Activated naive CD4-positive, alpha-beta T cell treated with anti-CD3 and anti-CD28 coated beads, Interleukin-2, amount 10 ng/mL, durations not matched to agents 7 days and 5 days (primary cell): ENCODE measurements at regions not wholly inside any gene's neighbourhood (a gene's known extent, or its start where the extent isn't known, plus 50 kb on each side); places are given as distances from the start of the nearest gene placed in this dataset.
"Not testable (repeated sequence)": the region's sequence is repeated elsewhere in the genome, so short reads cannot be mapped to it uniquely, and the experiment has no call there.

Source experiments
- CTCF ChIA-PET: fragments of 350-600 bp; sonication (Branson Sonifier 250); formaldehyde crosslinking; loops from one replicate; lab custom pipeline; 2021; ENCODE audit warnings: antibody characterized with exemption; lab: Charles Lee
- DNase-seq: peaks from one replicate; pipeline ENCODE4 v3.0.0-alpha.2; 2020
- H3K27ac Mint-ChIP-seq: one replicate; pipeline ENCODE4 v1.8.0; 2021; ENCODE audit warnings: mild to moderate bottlenecking, moderate library complexity, mixed read lengths
- H3K27me3 Mint-ChIP-seq: one replicate; pipeline ENCODE4 v1.8.0; 2021; ENCODE audit warnings: mild to moderate bottlenecking, mixed read lengths
- H3K36me3 Mint-ChIP-seq: one replicate; pipeline ENCODE4 v1.8.0; 2021; ENCODE audit warnings: mixed read lengths
- H3K4me1 Mint-ChIP-seq: one replicate; pipeline ENCODE4 v1.8.0; 2021; ENCODE audit warnings: mixed read lengths
- H3K4me3 Mint-ChIP-seq: one replicate; pipeline ENCODE4 v1.8.0; 2021; ENCODE audit warnings: mild to moderate bottlenecking, moderate library complexity, mixed read lengths
- H3K9me3 Mint-ChIP-seq: one replicate; pipeline ENCODE4 v1.8.0; 2021; ENCODE audit warnings: mixed read lengths

DNA sequence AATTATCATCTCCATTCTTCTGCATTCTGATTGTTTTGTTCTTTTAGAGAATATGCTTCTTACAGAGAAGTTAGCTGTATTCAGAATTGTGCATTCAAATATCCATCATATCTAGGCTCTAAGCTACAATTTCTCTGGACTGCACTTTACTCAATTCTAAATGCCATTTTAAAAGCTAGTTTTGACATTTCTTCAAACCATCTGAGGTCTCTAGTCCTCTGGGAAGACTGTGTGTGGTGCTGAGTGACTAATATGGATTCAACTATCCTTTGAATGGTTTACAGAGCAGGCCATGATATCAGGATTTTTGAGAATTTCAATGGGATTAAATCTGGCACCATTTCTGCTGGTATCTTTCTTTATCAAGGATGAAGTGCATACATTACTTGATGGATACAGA is 285.7 kb downstream of the BTBD3 start:
- no peak overlapping the region for H3K27ac Mint-ChIP-seq
- no peak for DNase-seq
- H3K9me3 Mint-ChIP-seq: peaks cover 8% of the 10 kb centered on the region
- H3K27me3 Mint-ChIP-seq: no peaks in the 10 kb centered on the region
- no peaks in the 10 kb centered on the region for H3K4me1 Mint-ChIP-seq
- H3K36me3 Mint-ChIP-seq: no peaks in the 10 kb centered on the region
- CTCF ChIA-PET: no interaction called here
- H3K4me3 Mint-ChIP-seq: no peak overlapping the region

GRCh38 chr20:12203981-12204380 is 286.3 kb downstream of the BTBD3 start:
- H3K4me3 Mint-ChIP-seq: no peak overlapping the region
- CTCF ChIA-PET: no interaction called here
- H3K27me3 Mint-ChIP-seq: no peaks in the 10 kb centered on the region
- no peak overlapping the region for H3K27ac Mint-ChIP-seq
- H3K9me3 Mint-ChIP-seq: peaks cover 8% of the 10 kb centered on the region
- no peaks in the 10 kb centered on the region for H3K4me1 Mint-ChIP-seq
- no peaks in the 10 kb centered on the region for H3K36me3 Mint-ChIP-seq
- no peak for DNase-seq

DNA sequence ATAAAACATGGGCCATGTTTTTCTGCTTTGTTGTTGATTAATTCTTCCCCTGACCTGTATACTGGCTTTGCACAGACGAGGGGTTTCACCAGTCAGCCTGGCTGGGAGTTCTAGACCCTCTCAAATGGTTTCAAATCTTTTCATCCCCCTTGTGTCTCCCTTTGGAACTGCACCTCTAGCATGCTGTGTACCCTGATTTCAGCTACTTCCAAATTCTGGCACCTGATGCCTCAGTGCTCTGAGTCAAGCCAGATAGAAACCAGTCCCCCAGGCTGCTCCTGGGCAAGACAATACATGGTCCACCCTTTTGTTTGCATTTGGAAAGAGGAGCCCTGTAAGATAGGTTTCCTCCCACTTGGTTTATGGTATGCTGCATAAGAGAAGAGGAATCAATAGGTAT is 290.2 kb downstream of the BTBD3 start:
- H3K27me3 Mint-ChIP-seq: no peaks in the 10 kb centered on the region
- H3K4me1 Mint-ChIP-seq: no peaks in the 10 kb centered on the region
- peaks cover 4% of the 10 kb centered on the region for H3K9me3 Mint-ChIP-seq
- H3K4me3 Mint-ChIP-seq: no peak overlapping the region
- H3K27ac Mint-ChIP-seq: no peak overlapping the region
- no peak for DNase-seq
- H3K36me3 Mint-ChIP-seq: no peaks in the 10 kb centered on the region
- CTCF ChIA-PET: no interaction called here

DNA sequence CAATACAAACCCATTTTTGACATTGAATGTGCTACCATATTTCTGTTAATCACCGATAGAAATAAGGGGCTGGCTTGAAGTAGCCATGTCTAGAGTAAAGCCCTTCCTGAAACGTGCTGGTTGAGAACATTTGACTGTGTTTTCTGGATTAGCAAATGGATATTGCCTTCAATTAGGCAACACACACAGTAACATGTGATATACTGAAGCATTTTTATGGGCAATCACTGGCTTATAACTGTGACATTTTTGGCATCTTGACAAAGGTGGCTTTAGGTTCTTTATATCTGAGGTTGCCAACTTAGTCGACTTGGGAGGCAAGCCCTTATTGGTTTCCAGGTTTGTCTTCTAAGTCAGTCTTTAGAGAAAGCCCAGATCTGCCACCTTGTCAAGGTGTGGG is 292.9 kb downstream of the BTBD3 start:
- Mint-ChIP-seq H3K27ac (no peak overlapping the region), H3K9me3 (peaks cover 4% of the 10 kb centered on the region), H3K36me3 (no peaks in the 10 kb centered on the region), H3K27me3 (no peaks in the 10 kb centered on the region), H3K4me3 (no peak overlapping the region), H3K4me1 (no peaks in the 10 kb centered on the region)
- DNase-seq: no peak
- CTCF ChIA-PET: no interaction called here

DNA sequence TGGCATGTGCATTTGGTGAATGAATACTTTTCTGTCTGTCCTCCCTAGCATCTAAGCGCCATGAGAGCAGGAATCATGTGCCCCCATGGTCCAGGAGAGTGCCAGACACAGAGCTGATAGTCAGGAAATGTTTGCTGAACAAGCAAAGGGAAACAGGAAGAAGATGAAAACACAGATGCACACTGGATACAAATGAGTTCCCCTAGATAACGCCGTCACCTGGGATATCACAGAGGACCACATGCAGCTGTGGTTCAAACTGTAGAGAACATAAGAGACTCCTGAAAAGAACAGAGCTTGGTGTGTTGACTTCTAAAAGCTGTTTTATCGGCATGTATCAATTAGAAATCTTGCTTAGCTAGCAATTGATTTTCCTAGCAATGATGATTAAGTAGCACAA is 293.7 kb downstream of the BTBD3 start:
- peaks cover 4% of the 10 kb centered on the region for H3K9me3 Mint-ChIP-seq
- no peaks in the 10 kb centered on the region for H3K4me1 Mint-ChIP-seq
- no peaks in the 10 kb centered on the region for H3K36me3 Mint-ChIP-seq
- no peak overlapping the region for H3K4me3 Mint-ChIP-seq
- no peaks in the 10 kb centered on the region for H3K27me3 Mint-ChIP-seq
- CTCF ChIA-PET: no interaction called here
- no peak overlapping the region for H3K27ac Mint-ChIP-seq
- DNase-seq: no peak

- no peaks in the 10 kb centered on the region for H3K27me3 Mint-ChIP-seq
- CTCF ChIA-PET: interaction anchor here (0.6 kb wide), 1 partner anchor 1871 kb away, joined by 3 read pairs; no protein-coding TSS in a partner anchor
- H3K4me1 Mint-ChIP-seq: no peaks in the 10 kb centered on the region
Measured at GRCh38 chr20:12217382-12217781, 299.7 kb downstream of the BTBD3 start.

GRCh38 chr20:12219798-12220197 is 302.1 kb downstream of the BTBD3 start:
- Mint-ChIP-seq H3K36me3 (no peaks in the 10 kb centered on the region), H3K4me1 (no peaks in the 10 kb centered on the region), H3K9me3 (peaks cover 15% of the 10 kb centered on the region), H3K27ac (no peak overlapping the region), H3K27me3 (no peaks in the 10 kb centered on the region), H3K4me3 (no peak overlapping the region)
- CTCF ChIA-PET: no interaction called here
- DNase-seq: no peak

More at GRCh38 chr20:12217382-12217781, 299.7 kb downstream of the BTBD3 start:
- H3K9me3 Mint-ChIP-seq: peaks cover 11% of the 10 kb centered on the region
- H3K27ac Mint-ChIP-seq: no peak overlapping the region
- H3K36me3 Mint-ChIP-seq: no peaks in the 10 kb centered on the region
- H3K4me3 Mint-ChIP-seq: no peak overlapping the region
- DNase-seq: no peak

GRCh38 chr20:12223057-12223456 is 305.4 kb downstream of the BTBD3 start:
- no peak for DNase-seq
- no peak overlapping the region for H3K4me3 Mint-ChIP-seq
- H3K36me3 Mint-ChIP-seq: no peaks in the 10 kb centered on the region
- H3K27ac Mint-ChIP-seq: no peak overlapping the region
- peaks cover 14% of the 10 kb centered on the region for H3K9me3 Mint-ChIP-seq
- CTCF ChIA-PET: no interaction called here
- H3K27me3 Mint-ChIP-seq: no peaks in the 10 kb centered on the region
- no peaks in the 10 kb centered on the region for H3K4me1 Mint-ChIP-seq

DNA sequence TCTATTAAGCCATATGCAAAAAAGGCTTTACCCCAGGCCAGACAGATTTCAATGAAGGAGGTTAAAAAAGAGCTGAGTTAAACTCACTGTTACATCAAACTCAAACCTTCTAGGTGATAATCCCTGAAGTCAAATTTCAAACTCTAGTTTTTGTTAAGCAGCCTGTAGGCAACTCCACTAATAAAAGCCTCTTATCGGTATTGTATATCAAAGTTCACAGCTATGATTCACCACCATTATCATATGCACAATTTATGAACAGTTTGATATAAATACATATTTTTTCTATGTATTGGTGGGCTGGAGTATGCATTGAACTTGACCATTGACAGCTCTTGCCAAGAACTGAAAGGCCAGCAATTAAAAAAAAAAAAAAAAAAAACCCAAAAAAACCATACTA is 308.2 kb downstream of the BTBD3 start:
- H3K36me3 Mint-ChIP-seq: no peaks in the 10 kb centered on the region
- H3K4me3 Mint-ChIP-seq: no peak overlapping the region
- no peak for DNase-seq
- no peaks in the 10 kb centered on the region for H3K27me3 Mint-ChIP-seq
- H3K9me3 Mint-ChIP-seq: peaks cover 8% of the 10 kb centered on the region
- H3K4me1 Mint-ChIP-seq: no peaks in the 10 kb centered on the region
- CTCF ChIA-PET: no interaction called here
- no peak overlapping the region for H3K27ac Mint-ChIP-seq

DNA sequence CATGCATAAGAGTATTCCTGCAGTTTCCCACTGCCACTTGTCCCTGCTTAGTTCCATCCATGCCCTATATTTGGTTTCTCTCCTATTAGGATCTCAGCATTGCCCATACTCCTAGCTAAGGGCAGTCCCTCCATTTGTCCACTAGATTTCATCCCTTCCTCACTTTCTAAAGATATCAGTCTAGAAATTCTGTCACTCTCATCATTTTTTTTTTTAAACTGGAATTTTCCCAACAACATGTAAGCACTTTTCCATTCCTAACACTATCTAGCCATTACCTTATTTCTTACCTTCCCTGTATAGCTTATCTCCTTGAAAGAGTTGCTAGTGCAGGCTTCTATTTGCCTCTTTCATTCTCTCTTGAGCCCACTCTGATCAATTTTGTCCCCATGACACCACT is 312.2 kb downstream of the BTBD3 start:
- Mint-ChIP-seq H3K36me3 (no peaks in the 10 kb centered on the region), H3K4me1 (no peaks in the 10 kb centered on the region), H3K4me3 (no peak overlapping the region), H3K9me3 (peaks cover 10% of the 10 kb centered on the region), H3K27me3 (no peaks in the 10 kb centered on the region), H3K27ac (no peak overlapping the region)
- CTCF ChIA-PET: no interaction called here
- DNase-seq: no peak

GRCh38 chr20:12237772-12238171 is 320.1 kb downstream of the BTBD3 start:
- Mint-ChIP-seq H3K36me3 (no peaks in the 10 kb centered on the region), H3K27me3 (no peaks in the 10 kb centered on the region), H3K4me1 (no peaks in the 10 kb centered on the region), H3K27ac (no peak overlapping the region), H3K9me3 (peaks cover 9% of the 10 kb centered on the region), H3K4me3 (no peak overlapping the region)
- CTCF ChIA-PET: no interaction called here
- no peak for DNase-seq

DNA sequence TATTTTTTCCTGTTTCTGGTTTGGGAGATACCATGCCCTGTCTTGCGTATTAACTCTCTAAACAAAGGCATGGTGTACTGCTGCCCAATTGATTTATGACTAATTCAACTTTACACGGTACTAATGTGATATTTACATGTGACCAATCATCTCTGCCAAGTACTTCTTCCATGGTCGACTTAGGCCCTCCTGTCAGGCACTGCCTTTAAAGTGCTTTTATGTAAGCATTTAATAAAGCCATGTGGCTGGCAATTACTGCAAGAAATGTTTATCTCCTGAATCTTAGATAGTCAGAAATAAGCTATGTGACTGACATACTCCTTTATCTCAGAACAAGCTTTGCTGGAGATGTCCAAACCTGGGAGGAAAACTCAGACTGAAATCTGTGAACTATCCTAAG is 323.4 kb downstream of the BTBD3 start:
- H3K9me3 Mint-ChIP-seq: peaks cover 8% of the 10 kb centered on the region
- CTCF ChIA-PET: no interaction called here
- no peaks in the 10 kb centered on the region for H3K27me3 Mint-ChIP-seq
- no peak overlapping the region for H3K27ac Mint-ChIP-seq
- H3K4me3 Mint-ChIP-seq: no peak overlapping the region
- H3K4me1 Mint-ChIP-seq: no peaks in the 10 kb centered on the region
- no peaks in the 10 kb centered on the region for H3K36me3 Mint-ChIP-seq
- DNase-seq: no peak

DNA sequence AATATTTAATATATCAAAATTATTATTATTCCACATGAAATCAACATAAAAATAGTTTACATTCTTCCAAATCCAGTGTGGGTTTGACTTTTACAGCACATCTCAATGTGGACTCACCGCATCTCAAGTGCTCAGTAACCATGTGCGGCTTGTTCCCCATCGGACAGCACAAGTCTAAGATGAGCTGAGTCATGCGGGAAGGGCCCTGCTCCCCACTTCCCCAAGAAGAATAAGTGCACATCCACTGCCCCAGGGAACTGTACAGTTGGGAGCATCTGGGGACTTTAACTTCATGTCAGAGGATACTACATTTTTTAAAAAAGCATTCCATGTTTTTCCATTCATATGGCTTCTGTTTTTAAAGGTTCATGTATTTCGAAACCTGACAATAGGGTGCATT is 325.6 kb downstream of the BTBD3 start:
- no peak for DNase-seq
- H3K27me3 Mint-ChIP-seq: no peaks in the 10 kb centered on the region
- H3K9me3 Mint-ChIP-seq: peaks cover 9% of the 10 kb centered on the region
- H3K4me1 Mint-ChIP-seq: no peaks in the 10 kb centered on the region
- CTCF ChIA-PET: no interaction called here
- H3K36me3 Mint-ChIP-seq: no peaks in the 10 kb centered on the region
- no peak overlapping the region for H3K4me3 Mint-ChIP-seq
- H3K27ac Mint-ChIP-seq: no peak overlapping the region

DNA sequence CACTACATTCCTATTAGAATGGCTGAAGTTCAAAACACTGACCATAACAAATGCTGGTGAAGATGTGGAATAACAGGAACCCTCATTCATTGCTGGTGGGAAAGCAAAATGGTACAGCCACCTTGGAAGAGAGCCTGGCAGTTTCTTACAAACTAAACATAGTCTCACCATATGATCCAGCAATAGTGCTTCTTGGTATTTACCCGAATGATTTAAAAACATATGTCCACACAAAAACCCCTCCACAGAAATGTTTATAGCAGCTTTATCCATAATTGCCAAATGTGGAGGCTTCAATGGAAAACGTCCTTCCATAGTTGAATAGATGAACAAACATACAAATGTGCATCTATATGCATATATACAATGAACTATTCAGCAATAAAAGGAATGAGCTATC is 330.8 kb downstream of the BTBD3 start:
- Mint-ChIP-seq H3K36me3 (no peaks in the 10 kb centered on the region), H3K27ac (no peak overlapping the region), H3K27me3 (no peaks in the 10 kb centered on the region), H3K4me1 (no peaks in the 10 kb centered on the region), H3K4me3 (no peak overlapping the region), H3K9me3 (peaks cover 21% of the 10 kb centered on the region)
- DNase-seq: no peak
- CTCF ChIA-PET: no interaction called here

DNA sequence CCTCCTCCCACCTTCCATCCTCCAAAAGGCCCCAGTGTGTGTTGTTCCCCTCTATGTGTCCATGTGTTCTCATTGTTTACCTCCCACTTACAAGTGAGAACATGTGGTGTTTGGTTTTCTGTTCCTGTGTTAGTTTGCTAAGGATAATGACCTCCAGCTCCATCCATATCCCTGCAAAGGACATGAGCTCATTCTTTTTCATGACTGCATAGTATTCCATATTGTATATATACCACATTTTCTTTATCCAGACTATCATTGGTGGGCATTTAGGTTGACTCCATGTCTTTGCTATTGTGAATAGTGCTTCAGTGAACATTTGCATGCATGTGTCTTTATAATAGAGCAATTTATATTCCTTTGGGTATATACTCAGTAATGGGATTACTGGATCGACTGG is 333.0 kb downstream of the BTBD3 start:
- H3K36me3 Mint-ChIP-seq, H3K27me3 Mint-ChIP-seq, CTCF ChIA-PET, H3K27ac Mint-ChIP-seq, DNase-seq, H3K4me3 Mint-ChIP-seq, H3K4me1 Mint-ChIP-seq: not testable (repeated sequence)
- H3K9me3 Mint-ChIP-seq: peaks cover 24% of the 10 kb centered on the region

- CTCF ChIA-PET: no interaction called here
- no peaks in the 10 kb centered on the region for H3K36me3 Mint-ChIP-seq
- H3K4me1 Mint-ChIP-seq: no peaks in the 10 kb centered on the region
- H3K9me3 Mint-ChIP-seq: peaks cover 21% of the 10 kb centered on the region
- H3K4me3 Mint-ChIP-seq: no peak overlapping the region
- H3K27ac Mint-ChIP-seq: no peak overlapping the region
- no peak for DNase-seq
- no peaks in the 10 kb centered on the region for H3K27me3 Mint-ChIP-seq
Measured at GRCh38 chr20:12252793-12253192, 335.1 kb downstream of the BTBD3 start.
